Right lobe of liver (tissue), 6 donors: ENCODE measurements at regions not wholly inside any gene's neighbourhood (a gene's known extent, or its start where the extent isn't known, plus 50 kb on each side); places are given as distances from the start of the nearest gene placed in this dataset.

Experiments used
- ATAC-seq, 4 donors: fragments of 200-7000 bp; cut with Tn5 transposase; one replicate each; pipeline ENCODE4 v1.9.1; 2020; ENCODE audit warnings: mild to moderate bottlenecking in 4 of 4, moderate library complexity in 4 of 4
- DNase-seq, 3 donors: peaks; one replicate each; pipeline ENCODE4 v3.0.0-alpha.2; 2020
- H3K27ac ChIP-seq, 3 donors: fragments of 200-600 bp; one replicate each; pipeline ENCODE4 v1.8.0; 2022
- H3K27me3 ChIP-seq, 2 donors: fragments of 200-600 bp; one replicate each; pipeline ENCODE4 v1.8.0; 2022
- H3K36me3 ChIP-seq, 4 donors: fragments of 200-600 bp; sonication (generic) in 1 of 4; one replicate each; pipeline versions ENCODE4 v1.5.1 to v1.8.0; 2017 to 2022; ENCODE audit warnings: control low read depth in 1 of 4
- H3K4me1 ChIP-seq, 4 donors: fragments of 200-600 bp; sonication (generic) in 1 of 4; one replicate each; pipeline versions ENCODE4 v1.5.1 to v1.8.0; 2017 to 2022; ENCODE audit warnings: control low read depth in 1 of 4
- H3K4me3 ChIP-seq, 3 donors: fragments of 200-600 bp; one replicate each; pipeline ENCODE4 v1.8.0; 2022
- H3K9me3 ChIP-seq, 4 donors: fragments of 200-600 bp; sonication (generic) in 1 of 4; one replicate each; pipeline versions ENCODE4 v1.5.1 to v1.8.0; 2017 to 2022; ENCODE audit warnings: control low read depth in 1 of 4
- POLR2A ChIP-seq: fragments of 450-650 bp; IDR thresholded peaks from one replicate; pipeline ENCODE4 v1.6.1; 2017; ENCODE audit warnings: antibody characterized with exemption, mild to moderate bottlenecking
- WGBS: methylation state at CpG from one replicate; pipeline ENCODE4 v1.1.6; 2018; ENCODE audit warnings: low coverage, low lambda C conversion rate; ENCODE audit not compliant: insufficient coverage; ENCODE audit errors: missing lambda C conversion rate; 5-methylcytosine and 5-hydroxymethylcytosine counted together
- intact Hi-C, 2 donors: fragments of 100-400 bp; cut with DNase I; formaldehyde crosslinking; loops; one replicate each; pipeline versions ENCODE4 v1.11.2 to v1.14.1; 2022
- TF ChIP-seq, protein P1 (sequence below), 4 donors: fragments of 200-600 bp in 3 of 4; fragments of 450-650 bp in 1 of 4; IDR thresholded peaks; one replicate each; pipeline versions ENCODE4 v1.5.1 to v1.8.0; 2016 to 2022; ENCODE audit warnings: antibody characterized with exemption in 4 of 4, mild to moderate bottlenecking in 2 of 4
- donor health status: DM: no; HTN: yes; CAD: no.
- donor health status: DM: no; HTN: no; CAD: no.
- donor health status: DM: no; HTN: no; CAD: no.
- donor health status: DM: no; HTN: yes; CAD: no.
- donor health status: DM: no; HTN: yes; CAD: no.

DNA sequence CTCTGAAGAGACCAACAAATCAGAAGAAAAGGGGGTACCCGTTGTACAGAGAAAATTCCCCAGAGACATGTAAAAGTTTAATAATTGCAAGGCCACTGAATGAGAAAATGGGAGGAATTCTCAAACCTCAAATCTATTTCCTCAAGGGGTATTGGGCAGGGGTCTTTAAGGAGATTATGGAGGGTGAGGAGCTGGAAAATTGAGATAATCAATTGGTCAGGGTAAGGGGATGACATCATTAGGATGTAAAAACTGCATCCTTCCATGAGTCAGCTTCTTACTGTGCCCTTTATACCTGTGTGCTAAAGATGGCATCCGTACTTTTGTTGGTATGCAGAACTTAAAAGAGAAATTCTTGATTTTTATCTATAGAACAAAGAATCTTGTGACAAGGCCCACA is 641.5 kb downstream of the LRFN5 start:
- WGBS = 22% methylated on average over 2 of the region's 2 CpGs
- H3K4me3 ChIP-seq = no peak overlapping the region
- no peaks in the 10 kb centered on the region for H3K9me3 ChIP-seq
- no peak for DNase-seq
- H3K4me1 ChIP-seq = no peaks in the 10 kb centered on the region
- intact Hi-C loops = no loop called here
- H3K27ac ChIP-seq = no peak overlapping the region
- ATAC-seq = no peak
- H3K36me3 ChIP-seq = no peaks in the 10 kb centered on the region
- H3K27me3 ChIP-seq = no peaks in the 10 kb centered on the region
- TF ChIP-seq, protein P1, sequence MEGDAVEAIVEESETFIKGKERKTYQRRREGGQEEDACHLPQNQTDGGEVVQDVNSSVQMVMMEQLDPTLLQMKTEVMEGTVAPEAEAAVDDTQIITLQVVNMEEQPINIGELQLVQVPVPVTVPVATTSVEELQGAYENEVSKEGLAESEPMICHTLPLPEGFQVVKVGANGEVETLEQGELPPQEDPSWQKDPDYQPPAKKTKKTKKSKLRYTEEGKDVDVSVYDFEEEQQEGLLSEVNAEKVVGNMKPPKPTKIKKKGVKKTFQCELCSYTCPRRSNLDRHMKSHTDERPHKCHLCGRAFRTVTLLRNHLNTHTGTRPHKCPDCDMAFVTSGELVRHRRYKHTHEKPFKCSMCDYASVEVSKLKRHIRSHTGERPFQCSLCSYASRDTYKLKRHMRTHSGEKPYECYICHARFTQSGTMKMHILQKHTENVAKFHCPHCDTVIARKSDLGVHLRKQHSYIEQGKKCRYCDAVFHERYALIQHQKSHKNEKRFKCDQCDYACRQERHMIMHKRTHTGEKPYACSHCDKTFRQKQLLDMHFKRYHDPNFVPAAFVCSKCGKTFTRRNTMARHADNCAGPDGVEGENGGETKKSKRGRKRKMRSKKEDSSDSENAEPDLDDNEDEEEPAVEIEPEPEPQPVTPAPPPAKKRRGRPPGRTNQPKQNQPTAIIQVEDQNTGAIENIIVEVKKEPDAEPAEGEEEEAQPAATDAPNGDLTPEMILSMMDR (IDR thresholded peaks at IDR 0.05) = no peak
- no peak for TF ChIP-seq POLR2A

DNA sequence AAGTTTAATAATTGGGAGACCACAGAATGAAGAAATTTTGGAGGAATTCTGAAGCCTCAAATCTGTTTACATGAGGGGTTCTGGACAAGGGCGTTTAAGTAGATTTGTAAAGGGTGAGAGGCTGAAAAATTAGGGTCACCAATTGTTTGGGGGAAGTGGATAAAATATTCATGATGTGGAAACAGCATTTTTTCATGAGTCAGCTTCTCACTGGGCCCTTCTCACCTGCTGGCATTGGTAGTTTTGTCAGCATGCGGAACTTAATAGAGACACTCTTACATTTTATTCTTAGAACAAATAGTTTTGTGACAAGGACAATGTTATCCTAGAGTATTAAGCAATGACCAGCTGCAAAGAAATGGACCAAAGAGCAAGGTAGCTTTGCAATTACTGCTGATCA is 634.4 kb downstream of the LRFN5 start:
- Histone ChIP-seq H3K4me1 (no peaks in the 10 kb centered on the region), H3K27me3 (no peaks in the 10 kb centered on the region), H3K27ac (no peak overlapping the region), H3K9me3 (peaks cover 0 to 4% (median 0%) of the 10 kb centered on the region in 4 donors), H3K36me3 (no peaks in the 10 kb centered on the region), H3K4me3 (no peak overlapping the region)
- DNase-seq (no peak), ATAC-seq (no peak)
- TF ChIP-seq, protein P1 (IDR thresholded peaks at IDR 0.05) = no peak
- TF ChIP-seq POLR2A = no peak
- intact Hi-C loops = no loop called here
- WGBS = 49% methylated on average over 2 of the region's 2 CpGs

DNA sequence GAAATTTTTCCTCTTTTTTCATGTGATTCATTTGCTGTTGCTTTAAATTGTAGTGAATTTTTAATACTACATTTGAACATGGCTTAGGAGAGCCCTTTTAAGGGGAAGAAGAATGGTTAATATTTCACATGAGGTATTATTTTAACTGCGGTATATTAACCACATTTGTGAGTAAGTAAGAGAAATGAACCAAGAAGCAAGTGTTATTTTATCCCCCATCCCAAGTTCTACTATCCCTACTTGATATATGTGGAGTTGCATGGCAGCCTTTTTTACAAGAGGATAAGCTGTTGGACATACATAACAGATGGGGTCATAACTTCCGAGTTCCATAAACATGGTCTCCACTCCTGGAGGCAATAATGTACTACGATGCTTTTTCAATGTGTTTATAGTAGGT is 623.3 kb downstream of the LRFN5 start:
- Histone ChIP-seq H3K27ac (no peak overlapping the region), H3K4me3 (no peak overlapping the region), H3K36me3 (no peaks in the 10 kb centered on the region), H3K27me3 (no peaks in the 10 kb centered on the region), H3K4me1 (no peaks in the 10 kb centered on the region), H3K9me3 (no peaks in the 10 kb centered on the region)
- 52% methylated on average over 3 of the region's 3 CpGs for WGBS
- ATAC-seq = no peak
- DNase-seq = no peak
- intact Hi-C loops = no loop called here
- TF ChIP-seq POLR2A = no peak
- TF ChIP-seq, protein P1 (IDR thresholded peaks at IDR 0.05) = no peak

DNA sequence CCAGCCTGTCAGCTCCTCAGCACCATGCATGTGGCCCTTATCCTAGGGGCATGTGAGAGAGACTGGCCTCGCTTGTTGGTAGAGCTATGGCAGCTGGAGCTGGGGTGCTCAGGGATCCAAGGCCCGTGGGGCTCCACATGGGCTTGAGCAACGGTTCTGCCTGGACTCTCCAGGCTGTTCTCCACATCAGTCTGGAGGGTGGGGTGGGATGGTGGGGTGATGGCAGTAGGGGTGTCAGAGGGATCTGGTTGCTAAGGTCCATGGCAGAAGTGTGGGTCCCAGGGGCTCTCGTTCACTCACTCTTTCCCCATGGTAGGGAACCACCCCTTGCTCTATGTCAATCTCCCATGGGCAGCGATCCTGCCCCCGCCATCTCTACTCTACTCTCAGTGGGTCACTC is 622.6 kb downstream of the LRFN5 start:
- DNase-seq = no peak
- intact Hi-C loops = no loop called here

More for the DNA sequence above, 622.6 kb downstream of the LRFN5 start:
- WGBS = 83% methylated on average over 1 of the region's 6 CpGs
- Histone ChIP-seq H3K36me3 (no peaks in the 10 kb centered on the region), H3K4me1 (no peaks in the 10 kb centered on the region), H3K27ac (no peak overlapping the region), H3K9me3 (no peaks in the 10 kb centered on the region), H3K4me3 (no peak overlapping the region), H3K27me3 (no peaks in the 10 kb centered on the region)
- ATAC-seq = peak in 1 of 4 donors; percentile 27
- no peak for TF ChIP-seq POLR2A
- TF ChIP-seq, protein P1 (IDR thresholded peaks at IDR 0.05) = no peak
